Smooth muscle cell (in vitro differentiated cells): ENCODE measurements at regions not wholly inside any gene's neighbourhood (a gene's known extent, or its start where the extent isn't known, plus 50 kb on each side); places are given as distances from the start of the nearest gene placed in this dataset.
"Not testable (repeated sequence)": the region's sequence is repeated elsewhere in the genome, so short reads cannot be mapped to it uniquely, and the experiment has no call there.

Experiments used
- DNase-seq: peaks from one replicate; lab custom pipeline; 2025; ENCODE audit not compliant: unreplicated experiment; lab: John Stamatoyannopoulos, UW
- H2AFZ ChIP-seq: fragments of 200-600 bp; sonication (generic); 2 replicates; pipeline ENCODE4 v1.6.0; 2016; ENCODE audit warnings: antibody characterized with exemption, low read depth, mild to moderate bottlenecking
- H3F3A ChIP-seq: fragments of 200-600 bp; sonication (generic); 2 replicates; pipeline ENCODE4 v1.6.0; 2017; ENCODE audit warnings: antibody characterized with exemption, low read depth
- H3K27ac ChIP-seq: fragments of 200-600 bp; sonication (generic); 2 replicates; pipeline ENCODE4 v1.5.1; 2016; ENCODE audit warnings: low read depth, mild to moderate bottlenecking
- H3K27me3 ChIP-seq: fragments of 200-600 bp; sonication (generic); 2 replicates; pipeline ENCODE4 v1.6.1; 2016; ENCODE audit warnings: low read depth, mild to moderate bottlenecking
- H3K36me3 ChIP-seq: fragments of 200-600 bp; sonication (generic); 2 replicates; pipeline ENCODE4 v1.5.1; 2016; ENCODE audit warnings: low read depth
- H3K4me1 ChIP-seq: fragments of 200-600 bp; sonication (generic); 2 replicates; pipeline ENCODE4 v1.5.1; 2016; ENCODE audit warnings: low read depth
- H3K4me2 ChIP-seq: fragments of 200-600 bp; sonication (generic); 2 replicates; pipeline ENCODE4 v1.6.0; 2016; ENCODE audit warnings: mild to moderate bottlenecking
- H3K4me3 ChIP-seq: fragments of 200-600 bp; sonication (generic); 2 replicates; pipeline ENCODE4 v1.5.1; 2016; ENCODE audit warnings: mild to moderate bottlenecking
- H3K79me2 ChIP-seq: fragments of 200-600 bp; sonication (generic); 2 replicates; pipeline ENCODE4 v1.6.0; 2016; ENCODE audit warnings: low read depth, mild to moderate bottlenecking
- H3K9ac ChIP-seq: fragments of 200-600 bp; sonication (generic); 2 replicates; pipeline ENCODE4 v1.6.0; 2016; ENCODE audit warnings: low read depth
- H3K9me3 ChIP-seq: fragments of 200-600 bp; sonication (generic); replicated peaks from 2 replicates; pipeline ENCODE4 v1.5.1; 2016; ENCODE audit warnings: low read depth
- H4K20me1 ChIP-seq: fragments of 200-600 bp; sonication (generic); 2 replicates; pipeline ENCODE4 v1.6.0; 2016; ENCODE audit warnings: low read depth
- WGBS: methylation state at CpG from one replicate; pipeline ENCODE4 v1.1.7; 2016; ENCODE audit warnings: low lambda C conversion rate; 5-methylcytosine and 5-hydroxymethylcytosine counted together
- TF ChIP-seq, protein P1 (sequence below): fragments of 200-600 bp; sonication (generic); IDR thresholded peaks from 2 replicates; pipeline ENCODE4 v1.5.1; 2017; ENCODE audit warnings: borderline replicate concordance, mild to moderate bottlenecking, antibody characterized with exemption; ENCODE audit not compliant: insufficient read depth, poor library complexity, severe bottlenecking

DNA sequence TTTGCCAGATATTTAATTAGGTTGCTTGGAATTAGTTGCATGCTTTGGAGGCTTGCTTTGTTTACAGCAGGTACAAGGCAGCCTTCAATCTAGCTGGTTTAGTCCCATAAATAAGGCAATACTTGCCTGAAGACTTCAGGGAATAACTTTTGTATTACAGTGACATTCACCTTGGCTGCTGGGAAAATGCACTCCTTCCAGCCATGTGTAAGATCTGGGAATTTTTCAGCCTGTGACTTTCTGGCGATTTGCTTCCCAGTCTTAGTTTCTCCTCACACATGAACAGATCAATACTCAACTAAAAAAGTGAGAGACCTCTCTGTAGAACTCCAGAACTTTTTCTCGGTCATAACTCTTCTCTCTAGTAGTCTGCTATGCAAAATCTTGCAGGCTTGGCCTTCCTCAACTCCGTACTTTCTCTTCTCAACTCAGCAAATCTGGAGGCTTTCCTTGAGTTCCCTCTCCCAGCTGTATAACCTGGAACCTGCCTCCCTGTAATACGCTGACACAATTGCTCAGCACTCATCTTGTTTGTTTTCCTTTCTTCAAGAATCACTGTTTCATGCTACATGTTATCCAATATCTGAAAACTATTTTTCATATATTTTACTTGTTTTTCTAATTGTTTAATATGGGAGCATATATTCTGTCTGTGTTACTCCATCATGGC, 173.0 kb downstream of the MSX2 start:
- H3K9ac ChIP-seq, result no peak overlapping the region

DNA sequence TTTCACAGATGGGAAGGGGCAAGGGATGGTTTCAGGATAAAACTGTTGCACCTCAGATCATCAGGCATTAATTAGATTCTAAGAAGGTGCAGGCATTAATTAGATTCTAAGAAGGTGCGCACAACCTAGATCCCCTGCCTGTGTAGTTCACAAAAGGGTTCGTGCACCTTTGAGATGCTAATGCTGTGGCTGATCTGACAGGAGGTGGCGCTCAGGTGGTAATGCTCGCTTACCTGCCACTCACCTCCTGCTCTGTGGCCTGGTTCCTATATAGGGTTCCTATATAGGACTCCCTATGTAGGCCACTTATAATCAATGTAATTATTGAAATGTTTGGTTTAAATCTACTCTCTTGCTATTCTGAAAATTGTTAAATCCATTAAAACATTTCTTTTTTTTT, 171.0 kb downstream of the MSX2 start:
- H3K4me2 ChIP-seq, result no peak overlapping the region
- no peaks in the 10 kb centered on the region for H3K9me3 ChIP-seq
- no peaks in the 10 kb centered on the region for H3K4me1 ChIP-seq
- DNase-seq, result no peak
- H3K27me3 ChIP-seq, result no peaks in the 10 kb centered on the region
- no peaks in the 10 kb centered on the region for H4K20me1 ChIP-seq
- H3K9ac ChIP-seq, result no peak overlapping the region
- TF ChIP-seq, protein P1, sequence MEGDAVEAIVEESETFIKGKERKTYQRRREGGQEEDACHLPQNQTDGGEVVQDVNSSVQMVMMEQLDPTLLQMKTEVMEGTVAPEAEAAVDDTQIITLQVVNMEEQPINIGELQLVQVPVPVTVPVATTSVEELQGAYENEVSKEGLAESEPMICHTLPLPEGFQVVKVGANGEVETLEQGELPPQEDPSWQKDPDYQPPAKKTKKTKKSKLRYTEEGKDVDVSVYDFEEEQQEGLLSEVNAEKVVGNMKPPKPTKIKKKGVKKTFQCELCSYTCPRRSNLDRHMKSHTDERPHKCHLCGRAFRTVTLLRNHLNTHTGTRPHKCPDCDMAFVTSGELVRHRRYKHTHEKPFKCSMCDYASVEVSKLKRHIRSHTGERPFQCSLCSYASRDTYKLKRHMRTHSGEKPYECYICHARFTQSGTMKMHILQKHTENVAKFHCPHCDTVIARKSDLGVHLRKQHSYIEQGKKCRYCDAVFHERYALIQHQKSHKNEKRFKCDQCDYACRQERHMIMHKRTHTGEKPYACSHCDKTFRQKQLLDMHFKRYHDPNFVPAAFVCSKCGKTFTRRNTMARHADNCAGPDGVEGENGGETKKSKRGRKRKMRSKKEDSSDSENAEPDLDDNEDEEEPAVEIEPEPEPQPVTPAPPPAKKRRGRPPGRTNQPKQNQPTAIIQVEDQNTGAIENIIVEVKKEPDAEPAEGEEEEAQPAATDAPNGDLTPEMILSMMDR, result no peak
- H3F3A ChIP-seq, result no peaks in the 10 kb centered on the region
- no peaks in the 10 kb centered on the region for H3K36me3 ChIP-seq
- no peak overlapping the region for H3K27ac ChIP-seq
- no peaks in the 10 kb centered on the region for H3K79me2 ChIP-seq
- WGBS, result 34% methylated on average over 4 of the region's 4 CpGs
- no peak overlapping the region for H3K4me3 ChIP-seq
- H2AFZ ChIP-seq, result no peak overlapping the region

More for the DNA sequence above, 173.0 kb downstream of the MSX2 start:
- H3K9me3 ChIP-seq, result no peaks in the 10 kb centered on the region
- no peak overlapping the region for H3K4me2 ChIP-seq
- TF ChIP-seq, protein P1, result no peak
- H3K36me3 ChIP-seq, result no peaks in the 10 kb centered on the region
- no peaks in the 10 kb centered on the region for H3K79me2 ChIP-seq
- no peak overlapping the region for H3K4me3 ChIP-seq
- H3K4me1 ChIP-seq, result no peaks in the 10 kb centered on the region
- H3K27ac ChIP-seq, result no peak overlapping the region
- H3F3A ChIP-seq, result no peaks in the 10 kb centered on the region
- H2AFZ ChIP-seq, result no peak overlapping the region
- WGBS, result 95% methylated on average over 4 of the region's 4 CpGs
- H3K27me3 ChIP-seq, result no peaks in the 10 kb centered on the region
- H4K20me1 ChIP-seq, result no peaks in the 10 kb centered on the region
- no peak for DNase-seq

DNA sequence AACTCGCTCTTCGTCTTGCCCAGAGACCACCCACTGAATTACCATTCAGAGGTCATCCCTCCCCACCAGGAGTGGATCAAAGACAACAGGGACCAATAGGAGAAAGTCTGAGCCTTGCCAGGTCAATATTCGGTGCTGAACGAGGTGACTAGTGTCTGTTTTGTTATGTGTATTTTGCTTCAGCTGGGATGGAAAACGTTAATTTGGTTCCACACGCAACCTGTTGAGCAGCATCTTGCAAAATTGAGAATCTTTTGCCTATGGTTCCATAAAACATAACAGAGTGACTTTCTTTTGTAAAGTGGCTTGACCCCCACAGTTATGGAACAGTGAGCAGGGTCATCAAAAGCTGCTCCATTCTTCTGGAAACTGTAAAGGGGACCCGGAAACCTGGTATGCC, 168.4 kb downstream of the MSX2 start:
- Histone ChIP-seq H3K9ac (no peak overlapping the region), H3K36me3 (no peaks in the 10 kb centered on the region), H3K79me2 (no peaks in the 10 kb centered on the region), H4K20me1 (no peaks in the 10 kb centered on the region), H3K4me2 (no peak overlapping the region), H3K27ac (no peak overlapping the region), H3K4me3 (no peak overlapping the region), H2AFZ (no peak overlapping the region), H3K27me3 (no peaks in the 10 kb centered on the region), H3K4me1 (no peaks in the 10 kb centered on the region), H3F3A (no peaks in the 10 kb centered on the region), H3K9me3 (no peaks in the 10 kb centered on the region)
- TF ChIP-seq, protein P1, result no peak
- DNase-seq, result no peak
- WGBS, result 95% methylated on average over 7 of the region's 7 CpGs

DNA sequence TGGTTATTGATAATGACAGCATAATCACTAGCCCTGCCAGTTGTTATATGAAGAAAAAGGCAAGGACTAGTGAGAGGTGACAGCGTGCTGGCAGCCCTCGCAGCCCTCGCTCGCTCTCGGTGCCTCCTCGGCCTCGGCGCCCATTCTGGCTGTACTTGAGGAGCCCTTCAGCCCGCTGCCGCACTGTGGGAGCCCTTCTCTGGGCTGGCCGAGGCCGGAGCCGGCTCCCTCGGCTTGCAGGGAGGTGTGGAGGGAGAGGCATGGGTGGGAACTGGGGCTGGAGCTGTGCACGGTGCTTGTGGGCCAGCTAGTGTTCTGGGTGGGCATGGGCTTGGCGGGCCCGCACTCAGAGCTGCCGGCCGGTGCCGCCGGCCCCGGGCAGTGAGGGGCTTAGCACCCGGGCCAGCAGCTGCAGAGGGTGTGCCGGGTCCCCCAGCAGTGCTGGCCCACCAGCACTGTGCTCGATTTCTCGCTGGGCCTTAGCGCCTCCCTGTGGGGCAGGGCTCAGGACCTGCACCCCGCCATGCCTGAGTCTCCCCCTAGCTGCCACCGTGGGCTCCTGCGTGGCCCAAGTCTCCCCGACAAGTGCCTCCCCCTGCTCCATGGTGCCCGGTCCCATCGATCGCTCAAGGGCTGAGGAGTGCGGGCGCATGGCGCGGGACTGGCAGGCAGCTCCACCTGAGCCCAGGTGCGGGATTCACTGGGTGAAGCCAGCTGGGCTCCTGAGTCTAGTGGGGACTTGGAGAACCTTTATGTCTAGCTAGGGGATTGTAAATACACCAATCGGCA, 156.2 kb downstream of the MSX2 start:
- H3K9me3 ChIP-seq, DNase-seq, H3K4me2 ChIP-seq, H4K20me1 ChIP-seq, H3K27me3 ChIP-seq, H3K79me2 ChIP-seq, H3K36me3 ChIP-seq, H3K4me1 ChIP-seq, H3K9ac ChIP-seq, H3K4me3 ChIP-seq, H3K27ac ChIP-seq, H2AFZ ChIP-seq, H3F3A ChIP-seq: not testable (repeated sequence)
- 95% methylated on average over 37 of the region's 40 CpGs for WGBS
